ENCODE measurements at regions not wholly inside any gene's neighbourhood (a gene's known extent, or its start where the extent isn't known, plus 50 kb on each side); places are given as distances from the start of the nearest gene placed in this dataset.
"Not testable (repeated sequence)": the region's sequence is repeated elsewhere in the genome, so short reads cannot be mapped to it uniquely, and the experiment has no call there.

DNA sequence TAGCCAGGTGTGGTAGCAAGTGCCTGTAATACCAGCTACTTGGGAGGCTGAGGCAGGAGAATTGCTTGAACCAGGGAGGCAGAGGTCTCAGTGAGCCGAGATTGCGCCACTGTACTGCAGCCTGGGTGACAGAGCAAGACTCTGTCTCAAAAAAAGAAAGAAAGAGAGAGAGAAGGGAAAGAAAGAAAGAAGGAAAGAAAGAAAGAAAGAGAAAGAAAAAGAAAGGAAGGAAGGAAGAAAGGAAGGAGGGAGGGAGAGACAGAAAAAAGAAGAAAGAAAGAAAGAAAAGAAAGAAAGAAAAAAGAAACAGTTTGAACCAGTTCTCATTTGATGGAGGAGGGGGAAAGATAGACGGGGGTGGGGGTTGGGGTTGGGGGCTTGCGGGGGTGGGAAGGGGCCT is 59.6 kb upstream of the HSPA9 start:
- H4K8ac ChIP-seq (ENCODE audit: low read depth in 2 of 2, low read length in 2 of 2); H3K4me1 ChIP-seq (ENCODE audit: control insufficient read depth, insufficient read depth, low read length); H4K20me1 ChIP-seq (ENCODE audit: insufficient read depth, low read length); H3K14ac ChIP-seq (replicated peaks; ENCODE audit: low read depth, low read length); intact Hi-C loops (cut with micrococcal nuclease); H3K56ac ChIP-seq (ENCODE audit: extremely low read depth, insufficient read depth, low read length); H4K5ac ChIP-seq (ENCODE audit: low read depth, low read length); H2BK15ac ChIP-seq (ENCODE audit: low read depth, low read length); H3K27me3 ChIP-seq (ENCODE audit: control insufficient read depth, insufficient read depth, low read length); H3K27ac ChIP-seq (ENCODE audit: insufficient read depth, low read length); H3K4me3 ChIP-seq (ENCODE audit: insufficient read depth, low read depth, low read length); CTCF ChIA-PET; H2AK9ac ChIP-seq (replicated peaks; ENCODE audit: low read depth, low read length, poor library complexity); H3K9ac ChIP-seq (ENCODE audit: low read depth, low read length); in situ Hi-C loops (cut with MboI; ENCODE audit: low sequenced_read_pairs); H3K36me3 ChIP-seq (ENCODE audit: control insufficient read depth, insufficient read depth, low read length); H2AK5ac ChIP-seq (ENCODE audit: low read depth, low read length); H4K91ac ChIP-seq (ENCODE audit: insufficient read depth, low read depth, low read length); POLR2A ChIA-PET (ENCODE audit: unreplicated experiment); H3K9me3 ChIP-seq (ENCODE audit: control insufficient read depth, insufficient read depth, low read length); H2BK5ac ChIP-seq (ENCODE audit: low read depth, low read length, poor library complexity, severe bottlenecking); H3K79me1 ChIP-seq (ENCODE audit: low read depth in 1 of 2, low read length in 2 of 2); H3K4me2 ChIP-seq (ENCODE audit: low read depth, low read length); dilution Hi-C loops (cut with HindIII; ENCODE audit: low sequenced_read_pairs, unreplicated experiment); H2AFZ ChIP-seq (replicated peaks; ENCODE audit: low read length, poor library complexity); ATAC-seq (ENCODE audit: low read depth); H3K18ac ChIP-seq (ENCODE audit: low read depth, low read length); DNase-seq; H3K4ac ChIP-seq (ENCODE audit: low read depth, low read length); H3K9me1 ChIP-seq (ENCODE audit: insufficient read depth, low read length); H2BK120ac ChIP-seq (ENCODE audit: low read depth, low read length); BruUV-seq (replicated peaks); H3K23ac ChIP-seq (ENCODE audit: low read depth, low read length); H2BK20ac ChIP-seq (ENCODE audit: low read depth, low read length): not testable (repeated sequence)
- WGBS, 2 experiments (ENCODE audit: extremely low coverage in 2 of 2, insufficient read length in 1 of 2): 77% methylated on average over 2 of the region's 4 CpGs; no CpG with 5 or more reads in 1 of the 2 experiments

All from IMR-90 (cell line).